ENCODE measurements at regions not wholly inside any gene's neighbourhood (a gene's known extent, or its start where the extent isn't known, plus 50 kb on each side); places are given as distances from the start of the nearest gene placed in this dataset.

DNA sequence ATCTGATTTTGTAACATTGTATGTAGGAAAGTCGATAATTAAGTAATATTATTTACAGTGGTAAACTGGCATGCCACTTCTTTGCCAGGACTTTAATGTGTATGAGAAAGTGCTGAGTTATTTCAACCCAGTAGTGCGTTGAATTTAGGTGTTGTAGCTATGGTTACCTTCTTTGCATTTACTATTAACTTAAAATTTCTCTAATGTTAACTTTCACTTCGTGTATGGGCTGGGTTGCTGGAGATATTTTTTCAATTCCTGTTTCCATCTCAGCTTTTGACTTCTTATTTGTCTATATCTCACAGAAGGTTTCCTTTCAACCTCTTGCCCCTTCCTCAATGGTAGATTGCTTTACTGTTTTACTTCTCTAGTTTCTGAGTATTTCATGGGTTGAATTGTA lies 1345.6 kb downstream of the FSCB start:
- Mint-ChIP-seq H3K36me3 (ENCODE audit: low read depth) (no peaks in the 10 kb centered on the region), H3K27me3 (no peaks in the 10 kb centered on the region), H3K4me1 (peaks cover 3% of the 10 kb centered on the region), H3K4me3 (no peak overlapping the region), H3K9me3 (no peaks in the 10 kb centered on the region), H3K27ac (no peak overlapping the region)
- no peak for ATAC-seq (ENCODE audit: low read depth)
- no peak for DNase-seq
- ChIA-PET POLR2A (no interaction called here), CTCF (no interaction called here)
- intact Hi-C loops (cut with micrococcal nuclease) = no loop called here
- TF ChIP-seq, protein P1, sequence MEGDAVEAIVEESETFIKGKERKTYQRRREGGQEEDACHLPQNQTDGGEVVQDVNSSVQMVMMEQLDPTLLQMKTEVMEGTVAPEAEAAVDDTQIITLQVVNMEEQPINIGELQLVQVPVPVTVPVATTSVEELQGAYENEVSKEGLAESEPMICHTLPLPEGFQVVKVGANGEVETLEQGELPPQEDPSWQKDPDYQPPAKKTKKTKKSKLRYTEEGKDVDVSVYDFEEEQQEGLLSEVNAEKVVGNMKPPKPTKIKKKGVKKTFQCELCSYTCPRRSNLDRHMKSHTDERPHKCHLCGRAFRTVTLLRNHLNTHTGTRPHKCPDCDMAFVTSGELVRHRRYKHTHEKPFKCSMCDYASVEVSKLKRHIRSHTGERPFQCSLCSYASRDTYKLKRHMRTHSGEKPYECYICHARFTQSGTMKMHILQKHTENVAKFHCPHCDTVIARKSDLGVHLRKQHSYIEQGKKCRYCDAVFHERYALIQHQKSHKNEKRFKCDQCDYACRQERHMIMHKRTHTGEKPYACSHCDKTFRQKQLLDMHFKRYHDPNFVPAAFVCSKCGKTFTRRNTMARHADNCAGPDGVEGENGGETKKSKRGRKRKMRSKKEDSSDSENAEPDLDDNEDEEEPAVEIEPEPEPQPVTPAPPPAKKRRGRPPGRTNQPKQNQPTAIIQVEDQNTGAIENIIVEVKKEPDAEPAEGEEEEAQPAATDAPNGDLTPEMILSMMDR (IDR thresholded peaks at IDR 0.05) = no peak

DNA sequence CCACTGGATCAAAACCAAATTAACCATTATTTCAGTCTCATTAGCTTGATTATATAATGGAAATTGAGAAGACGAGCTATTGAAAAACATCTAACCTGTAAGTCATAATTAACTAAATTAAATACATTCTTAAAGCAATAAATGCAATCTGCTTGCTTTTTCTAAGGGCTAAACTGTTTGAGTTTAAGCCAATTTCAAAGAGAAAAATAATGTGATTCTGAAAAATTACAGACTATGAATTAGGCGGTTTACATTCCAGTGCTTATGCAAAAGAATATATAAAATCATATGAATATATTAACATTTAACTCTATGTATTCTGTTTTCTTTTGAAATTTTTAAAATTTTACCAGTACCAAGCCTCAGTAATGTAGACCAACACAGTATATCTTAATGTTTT lies 1349.4 kb downstream of the FSCB start:
- H3K4me3 Mint-ChIP-seq = no peak overlapping the region
- ChIA-PET POLR2A (no interaction called here), CTCF (no interaction called here)
- no peak overlapping the region for H3K27ac Mint-ChIP-seq
- intact Hi-C loops (cut with micrococcal nuclease) = no loop called here
- no peaks in the 10 kb centered on the region for H3K36me3 Mint-ChIP-seq (ENCODE audit: low read depth)
- TF ChIP-seq, protein P1 (IDR thresholded peaks at IDR 0.05) = no peak
- H3K9me3 Mint-ChIP-seq = no peaks in the 10 kb centered on the region
- no peak for ATAC-seq (ENCODE audit: low read depth)
- H3K4me1 Mint-ChIP-seq = peaks cover 3% of the 10 kb centered on the region
- no peak for DNase-seq
- H3K27me3 Mint-ChIP-seq = no peaks in the 10 kb centered on the region

DNA sequence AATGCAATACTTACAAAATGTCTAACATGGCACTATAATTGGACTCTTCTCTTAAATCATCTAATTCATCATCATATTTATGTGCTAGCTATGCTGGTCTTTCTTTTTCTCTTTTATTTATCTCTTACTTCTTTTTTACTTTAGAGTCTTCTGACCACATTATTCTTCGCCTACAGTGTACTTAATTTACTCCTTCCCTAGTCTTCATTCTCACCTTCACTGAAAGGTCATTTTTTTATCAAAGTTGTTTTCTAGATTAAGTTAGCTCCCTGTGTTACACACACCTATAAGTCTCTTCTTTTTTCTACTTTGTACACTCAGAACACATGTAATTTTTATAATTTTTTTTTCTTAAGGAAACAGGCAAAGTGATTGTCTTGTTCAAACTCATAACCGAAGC lies 1351.2 kb downstream of the FSCB start:
- no peaks in the 10 kb centered on the region for H3K36me3 Mint-ChIP-seq (ENCODE audit: low read depth)
- no peaks in the 10 kb centered on the region for H3K27me3 Mint-ChIP-seq
- no peaks in the 10 kb centered on the region for H3K4me1 Mint-ChIP-seq
- no peak for ATAC-seq (ENCODE audit: low read depth)
- DNase-seq = no peak
- intact Hi-C loops (cut with micrococcal nuclease) = no loop called here
- H3K4me3 Mint-ChIP-seq = no peak overlapping the region
- POLR2A ChIA-PET = no interaction called here
- H3K9me3 Mint-ChIP-seq = no peaks in the 10 kb centered on the region
- no peak overlapping the region for H3K27ac Mint-ChIP-seq
- CTCF ChIA-PET = no interaction called here
- TF ChIP-seq, protein P1 (IDR thresholded peaks at IDR 0.05) = no peak

DNA sequence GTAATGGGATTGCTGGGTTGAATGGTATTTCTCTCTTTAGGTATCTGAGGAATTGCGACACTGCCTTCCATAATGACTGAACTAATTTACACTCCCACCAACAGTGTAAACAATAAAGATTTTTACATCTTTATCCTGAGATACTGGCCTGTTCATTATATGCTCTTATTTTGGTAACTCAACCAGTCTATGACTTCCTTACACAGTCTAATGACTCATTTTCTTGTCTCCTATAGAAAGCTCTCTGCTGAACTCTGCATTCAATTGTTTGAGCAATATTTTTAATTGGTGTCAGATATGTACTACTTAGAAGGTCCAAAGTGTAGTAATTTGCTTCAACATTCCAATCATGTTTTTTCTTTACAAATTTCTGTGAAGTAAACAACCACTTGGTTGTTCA lies 1351.8 kb downstream of the FSCB start:
- H3K27ac Mint-ChIP-seq = no peak overlapping the region
- no peak overlapping the region for H3K4me3 Mint-ChIP-seq
- no peaks in the 10 kb centered on the region for H3K9me3 Mint-ChIP-seq
- H3K27me3 Mint-ChIP-seq = no peaks in the 10 kb centered on the region
- ATAC-seq (ENCODE audit: low read depth) = no peak
- DNase-seq = no peak
- CTCF ChIA-PET = no interaction called here
- H3K36me3 Mint-ChIP-seq (ENCODE audit: low read depth) = no peaks in the 10 kb centered on the region
- TF ChIP-seq, protein P1 (IDR thresholded peaks at IDR 0.05) = no peak
- intact Hi-C loops (cut with micrococcal nuclease) = no loop called here
- H3K4me1 Mint-ChIP-seq = no peaks in the 10 kb centered on the region
- POLR2A ChIA-PET = no interaction called here

DNA sequence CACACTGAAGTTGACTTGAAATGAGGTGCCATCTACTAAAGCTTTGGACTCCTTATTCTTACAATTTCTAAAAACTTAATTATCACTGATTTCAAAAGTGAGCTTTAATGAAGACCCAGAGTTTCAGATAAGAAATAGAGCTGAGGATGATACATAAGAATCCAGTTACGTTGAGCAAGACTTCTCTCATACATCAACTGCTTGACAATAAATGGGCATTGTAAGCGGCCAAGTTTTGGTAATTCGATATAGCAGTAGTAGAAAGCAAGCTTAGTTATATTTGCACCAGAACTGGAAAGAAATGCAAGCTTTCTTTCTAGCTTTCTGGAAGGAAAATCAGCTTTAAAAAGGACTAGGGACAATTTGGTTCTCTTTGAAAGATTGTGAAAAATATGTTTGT lies 1359.6 kb downstream of the FSCB start:
- no peaks in the 10 kb centered on the region for H3K9me3 Mint-ChIP-seq
- TF ChIP-seq, protein P1 (IDR thresholded peaks at IDR 0.05) = no peak
- intact Hi-C loops (cut with micrococcal nuclease) = no loop called here
- no peaks in the 10 kb centered on the region for H3K27me3 Mint-ChIP-seq
- no peak for DNase-seq
- no peaks in the 10 kb centered on the region for H3K4me1 Mint-ChIP-seq
- CTCF ChIA-PET = no interaction called here
- H3K27ac Mint-ChIP-seq = no peak overlapping the region
- no peak overlapping the region for H3K4me3 Mint-ChIP-seq
- no peaks in the 10 kb centered on the region for H3K36me3 Mint-ChIP-seq (ENCODE audit: low read depth)
- POLR2A ChIA-PET = no interaction called here
- no peak for ATAC-seq (ENCODE audit: low read depth)
